ENCODE measurements at regions not wholly inside any gene's neighbourhood (a gene's known extent, or its start where the extent isn't known, plus 50 kb on each side); places are given as distances from the start of the nearest gene placed in this dataset.

DNA sequence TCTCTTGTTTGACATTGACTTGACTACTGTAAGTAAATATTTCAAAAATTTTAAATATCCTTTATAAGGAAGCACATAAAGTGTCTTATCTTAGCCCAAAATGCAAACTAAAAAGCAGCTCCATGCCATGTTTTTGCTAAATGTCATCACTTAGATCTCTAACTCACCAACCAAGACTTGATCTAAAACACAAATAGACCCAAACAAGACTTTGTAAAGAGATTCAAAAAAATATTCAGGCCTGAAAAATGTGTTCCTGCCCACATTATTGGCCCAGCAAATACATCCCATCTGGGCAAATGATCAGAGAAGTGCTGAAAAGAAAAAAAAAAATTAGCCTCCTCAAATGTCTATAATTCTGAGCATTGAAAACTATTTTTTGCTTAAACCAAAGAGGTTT, 187.6 kb downstream of the MREG start:
- no peak overlapping the region for H3K4me3 ChIP-seq (ENCODE audit: extremely low read depth in 1 of 4, insufficient read depth in 2 of 4, low read depth in 3 of 4, low read length in 4 of 4)
- H2BK20ac ChIP-seq (ENCODE audit: low read length), result no peak overlapping the region
- H3K27me3 ChIP-seq (replicated peaks in 1 of 4; ENCODE audit: control insufficient read depth in 3 of 4, extremely low read depth in 1 of 4, insufficient read depth in 3 of 4, low read length in 3 of 4), result no peaks in the 10 kb centered on the region
- H2BK15ac ChIP-seq (ENCODE audit: low read length), result no peak overlapping the region
- H2BK120ac ChIP-seq (replicated peaks; ENCODE audit: low read depth, low read length), result no peak overlapping the region
- H3K18ac ChIP-seq (ENCODE audit: extremely low read depth, low read length), result no peak overlapping the region
- FAIRE-seq (no peak), DNase-seq (ENCODE audit: low read depth in 1 of 2, low spot score in 2 of 2) (no peak)
- H3K23ac ChIP-seq (ENCODE audit: insufficient read length), result no peak overlapping the region
- H3K79me2 ChIP-seq (ENCODE audit: control insufficient read depth in 1 of 2, insufficient read depth in 2 of 2, low read length in 2 of 2), result no peaks in the 10 kb centered on the region
- H3K27ac ChIP-seq (ENCODE audit: low read depth, low read length), result no peak overlapping the region
- no peaks in the 10 kb centered on the region for H4K20me1 ChIP-seq (replicated peaks in 1 of 2; ENCODE audit: control insufficient read depth in 1 of 2, insufficient read depth in 2 of 2, low read length in 2 of 2)
- H3K4me1 ChIP-seq (replicated peaks in 1 of 4; ENCODE audit: control insufficient read depth in 3 of 4, insufficient read depth in 4 of 4, low read length in 3 of 4), result no peaks in the 10 kb centered on the region
- H4K91ac ChIP-seq (replicated peaks; ENCODE audit: insufficient read length, low read length), result no peak overlapping the region
- POLR2A ChIA-PET (ENCODE audit: partially characterized antibody), result no interaction called here
- no peak overlapping the region for H3K56ac ChIP-seq (replicated peaks; ENCODE audit: insufficient read length, low read depth, low read length)
- H2BK12ac ChIP-seq (ENCODE audit: low read depth, low read length), result no peak overlapping the region
- no peaks in the 10 kb centered on the region for H3K36me3 ChIP-seq (ENCODE audit: control insufficient read depth in 2 of 4, insufficient read depth in 4 of 4, low read length in 3 of 4)
- no peak overlapping the region for H3K14ac ChIP-seq (ENCODE audit: insufficient read length)
- no peak overlapping the region for H3K4me2 ChIP-seq (ENCODE audit: insufficient read depth in 1 of 2, low read depth in 2 of 2, low read length in 2 of 2)
- no peaks in the 10 kb centered on the region for H3K9me3 ChIP-seq (ENCODE audit: insufficient read depth in 2 of 2, low read depth in 1 of 2, low read length in 1 of 2)
- CTCF ChIA-PET (ENCODE audit: partially characterized antibody), result interaction anchor here (0.6 to 1.0 kb wide), 6 partner anchors 11 to 859 kb away, joined by 3 read pairs; no protein-coding TSS in a partner anchor
- H4K8ac ChIP-seq (ENCODE audit: extremely low read depth, insufficient read depth, low read length), result no peak overlapping the region
- no peaks in the 10 kb centered on the region for H3K79me1 ChIP-seq (ENCODE audit: low read depth, low read length)
- no peak overlapping the region for H2AFZ ChIP-seq (ENCODE audit: low read length)
- H4K5ac ChIP-seq (ENCODE audit: insufficient read length, low read depth, low read length), result no peak overlapping the region
- no peak overlapping the region for H3K4ac ChIP-seq (replicated peaks; ENCODE audit: insufficient read length, low read depth, low read length)
- H2BK5ac ChIP-seq (ENCODE audit: low read depth, low read length), result no peak overlapping the region
- H3K9ac ChIP-seq (replicated peaks in 1 of 4; ENCODE audit: extremely low read depth in 1 of 4, low read depth in 3 of 4, low read length in 3 of 4), result no peak overlapping the region
- H3K23me2 ChIP-seq (ENCODE audit: low read depth, low read length), result no peaks in the 10 kb centered on the region
- TF ChIP-seq JUND (IDR thresholded peaks at IDR 0.05; ENCODE audit: low read length) (no peak), RXRA (IDR thresholded peaks at IDR 0.05; ENCODE audit: insufficient read depth, low read depth, low read length) (no peak), CEBPB (IDR thresholded peaks at IDR 0.05; ENCODE audit: low read depth, low read length) (no peak), CBX5 (IDR thresholded peaks at IDR 0.05; ENCODE audit: low read depth, low read length) (no peak)
- H2AK5ac ChIP-seq (ENCODE audit: low read depth, low read length), result no peak overlapping the region

Measured in H1 (cell line).